H7 (cell line): ENCODE measurements at regions not wholly inside any gene's neighbourhood (a gene's known extent, or its start where the extent isn't known, plus 50 kb on each side); places are given as distances from the start of the nearest gene placed in this dataset.

ENCODE experiments used
- DNase-seq: peaks from one replicate; pipeline ENCODE4 v3.0.0; 2012
- H3K27me3 ChIP-seq: 2 replicates; pipeline ENCODE4 v1.6.0; 2011; ENCODE audit warnings: mild to moderate bottlenecking, low read length; ENCODE audit not compliant: control insufficient read depth, insufficient read depth
- H3K36me3 ChIP-seq: replicated peaks from 2 replicates; pipeline ENCODE4 v1.5.1; 2011; ENCODE audit warnings: low read length; ENCODE audit not compliant: control insufficient read depth, insufficient read depth
- H3K4me3 ChIP-seq: 2 replicates; pipeline ENCODE4 v1.5.1; 2011; ENCODE audit warnings: low read depth, mild to moderate bottlenecking, control low read depth, low read length, moderate library complexity; ENCODE audit not compliant: insufficient read depth

- H3K27me3 ChIP-seq, result no peaks in the 10 kb centered on the region
- DNase-seq, result no peak
- no peaks in the 10 kb centered on the region for H3K36me3 ChIP-seq
- no peak overlapping the region for H3K4me3 ChIP-seq
Measured at GRCh38 chr3:35394905-35395304, 244.4 kb upstream of the ARPP21 start.

- no peaks in the 10 kb centered on the region for H3K27me3 ChIP-seq
- no peaks in the 10 kb centered on the region for H3K36me3 ChIP-seq
- H3K4me3 ChIP-seq, result no peak overlapping the region
- DNase-seq, result no peak
Measured at GRCh38 chr3:35401671-35402070, 237.7 kb upstream of the ARPP21 start.

- no peaks in the 10 kb centered on the region for H3K27me3 ChIP-seq
- DNase-seq, result no peak
- no peak overlapping the region for H3K4me3 ChIP-seq
- no peaks in the 10 kb centered on the region for H3K36me3 ChIP-seq
Measured at GRCh38 chr3:35404571-35404970, 234.8 kb upstream of the ARPP21 start.

- Histone ChIP-seq H3K36me3 (no peaks in the 10 kb centered on the region), H3K27me3 (no peaks in the 10 kb centered on the region), H3K4me3 (no peak overlapping the region)
- DNase-seq, result no peak
Measured at GRCh38 chr3:35408882-35409281, 230.4 kb upstream of the ARPP21 start.

GRCh38 chr3:35409991-35410390 lies 229.3 kb upstream of the ARPP21 start:
- H3K4me3 ChIP-seq, result no peak overlapping the region
- no peaks in the 10 kb centered on the region for H3K36me3 ChIP-seq
- no peaks in the 10 kb centered on the region for H3K27me3 ChIP-seq
- no peak for DNase-seq

GRCh38 chr3:35413483-35413882 lies 225.8 kb upstream of the ARPP21 start:
- H3K36me3 ChIP-seq, result no peaks in the 10 kb centered on the region
- H3K27me3 ChIP-seq, result no peaks in the 10 kb centered on the region
- DNase-seq, result no peak
- no peak overlapping the region for H3K4me3 ChIP-seq

GRCh38 chr3:35417080-35417479 lies 222.2 kb upstream of the ARPP21 start:
- no peak for DNase-seq
- H3K4me3 ChIP-seq, result no peak overlapping the region
- no peaks in the 10 kb centered on the region for H3K36me3 ChIP-seq
- no peaks in the 10 kb centered on the region for H3K27me3 ChIP-seq

- Histone ChIP-seq H3K4me3 (no peak overlapping the region), H3K36me3 (no peaks in the 10 kb centered on the region), H3K27me3 (no peaks in the 10 kb centered on the region)
- DNase-seq, result no peak
Measured at GRCh38 chr3:35422101-35422500, 217.2 kb upstream of the ARPP21 start.

GRCh38 chr3:35422836-35423601 lies 216.3 kb upstream of the ARPP21 start:
- Histone ChIP-seq H3K4me3 (no peak overlapping the region), H3K36me3 (no peaks in the 10 kb centered on the region), H3K27me3 (no peaks in the 10 kb centered on the region)
- no peak for DNase-seq

- Histone ChIP-seq H3K27me3 (no peaks in the 10 kb centered on the region), H3K36me3 (no peaks in the 10 kb centered on the region), H3K4me3 (no peak overlapping the region)
- no peak for DNase-seq
Measured at GRCh38 chr3:35426366-35426958, 212.9 kb upstream of the ARPP21 start.

- DNase-seq, result no peak
- no peaks in the 10 kb centered on the region for H3K36me3 ChIP-seq
- no peaks in the 10 kb centered on the region for H3K27me3 ChIP-seq
- H3K4me3 ChIP-seq, result no peak overlapping the region
Measured at GRCh38 chr3:35437381-35437780, 201.9 kb upstream of the ARPP21 start.

- no peaks in the 10 kb centered on the region for H3K27me3 ChIP-seq
- no peak for DNase-seq
- no peaks in the 10 kb centered on the region for H3K36me3 ChIP-seq
- no peak overlapping the region for H3K4me3 ChIP-seq
Measured at GRCh38 chr3:35438101-35438500, 201.2 kb upstream of the ARPP21 start.

GRCh38 chr3:35439663-35440062 lies 199.7 kb upstream of the ARPP21 start:
- H3K36me3 ChIP-seq, result no peaks in the 10 kb centered on the region
- no peak overlapping the region for H3K4me3 ChIP-seq
- DNase-seq, result no peak
- H3K27me3 ChIP-seq, result no peaks in the 10 kb centered on the region

- Histone ChIP-seq H3K36me3 (no peaks in the 10 kb centered on the region), H3K27me3 (no peaks in the 10 kb centered on the region), H3K4me3 (no peak overlapping the region)
- no peak for DNase-seq
Measured at GRCh38 chr3:35440826-35441225, 198.5 kb upstream of the ARPP21 start.

GRCh38 chr3:35446896-35447295 lies 192.4 kb upstream of the ARPP21 start:
- no peaks in the 10 kb centered on the region for H3K27me3 ChIP-seq
- H3K36me3 ChIP-seq, result no peaks in the 10 kb centered on the region
- no peak overlapping the region for H3K4me3 ChIP-seq
- no peak for DNase-seq
